ENCODE measurements at regions not wholly inside any gene's neighbourhood (a gene's known extent, or its start where the extent isn't known, plus 50 kb on each side); places are given as distances from the start of the nearest gene placed in this dataset.

DNA sequence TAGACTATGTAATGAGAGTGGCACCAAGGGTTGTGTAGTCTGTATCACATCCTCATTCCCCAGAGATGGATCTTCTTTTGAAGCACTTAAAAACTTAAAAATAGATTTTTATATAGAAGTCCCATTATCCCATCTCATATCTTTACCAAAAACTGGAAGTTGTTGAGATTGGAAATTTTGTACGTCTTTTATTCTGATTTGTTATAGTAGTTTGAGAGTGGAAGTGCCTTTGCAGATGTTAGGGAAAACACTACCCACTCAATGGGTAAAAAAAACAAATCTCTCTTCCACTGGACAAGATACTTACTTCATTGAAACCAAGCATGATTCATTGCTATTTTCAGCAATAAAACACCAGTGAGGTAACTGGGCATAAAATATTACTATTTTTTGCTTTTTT, 184.4 kb downstream of the MACC1 start:
- Histone ChIP-seq H4K20me1 (ENCODE audit: insufficient read depth, low read length) (no peaks in the 10 kb centered on the region), H2AFZ (ENCODE audit: low read depth, low read length) (no peak overlapping the region), H3K9me3 (ENCODE audit: insufficient read depth, low read depth, low read length) (no peaks in the 10 kb centered on the region), H3K4me3 (ENCODE audit: insufficient read depth, low read depth, low read length) (no peak overlapping the region), H3K27ac (ENCODE audit: low read depth, low read length) (peak overlapping the region; percentile 33), H3K36me3 (ENCODE audit: insufficient read depth, low read length) (no peaks in the 10 kb centered on the region), H3K9ac (ENCODE audit: low read length) (no peak overlapping the region), H3K27me3 (ENCODE audit: insufficient read depth, low read length) (no peaks in the 10 kb centered on the region), H3K4me2 (ENCODE audit: low read length) (no peak overlapping the region), H3K79me2 (ENCODE audit: insufficient read depth, low read length) (no peaks in the 10 kb centered on the region), H3K4me1 (ENCODE audit: insufficient read depth, low read length) (peaks cover 10% of the 10 kb centered on the region)
- DNase-seq (ENCODE audit: low read depth): no peak
- no peaks in the 10 kb centered on the region for H3K9me3 Mint-ChIP-seq (ENCODE audit: unreplicated experiment)
- H3K36me3 Mint-ChIP-seq (ENCODE audit: low read depth, unreplicated experiment): no peaks in the 10 kb centered on the region
- H3K4me3 Mint-ChIP-seq (ENCODE audit: unreplicated experiment): no peak overlapping the region
- no peak for TF ChIP-seq EZH2 (IDR thresholded peaks at IDR 0.05; ENCODE audit: insufficient read depth, low read length)
- TF ChIP-seq, protein P1, sequence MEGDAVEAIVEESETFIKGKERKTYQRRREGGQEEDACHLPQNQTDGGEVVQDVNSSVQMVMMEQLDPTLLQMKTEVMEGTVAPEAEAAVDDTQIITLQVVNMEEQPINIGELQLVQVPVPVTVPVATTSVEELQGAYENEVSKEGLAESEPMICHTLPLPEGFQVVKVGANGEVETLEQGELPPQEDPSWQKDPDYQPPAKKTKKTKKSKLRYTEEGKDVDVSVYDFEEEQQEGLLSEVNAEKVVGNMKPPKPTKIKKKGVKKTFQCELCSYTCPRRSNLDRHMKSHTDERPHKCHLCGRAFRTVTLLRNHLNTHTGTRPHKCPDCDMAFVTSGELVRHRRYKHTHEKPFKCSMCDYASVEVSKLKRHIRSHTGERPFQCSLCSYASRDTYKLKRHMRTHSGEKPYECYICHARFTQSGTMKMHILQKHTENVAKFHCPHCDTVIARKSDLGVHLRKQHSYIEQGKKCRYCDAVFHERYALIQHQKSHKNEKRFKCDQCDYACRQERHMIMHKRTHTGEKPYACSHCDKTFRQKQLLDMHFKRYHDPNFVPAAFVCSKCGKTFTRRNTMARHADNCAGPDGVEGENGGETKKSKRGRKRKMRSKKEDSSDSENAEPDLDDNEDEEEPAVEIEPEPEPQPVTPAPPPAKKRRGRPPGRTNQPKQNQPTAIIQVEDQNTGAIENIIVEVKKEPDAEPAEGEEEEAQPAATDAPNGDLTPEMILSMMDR (IDR thresholded peaks at IDR 0.05; ENCODE audit: insufficient read depth, low read depth, low read length): no peak
- no peak overlapping the region for H3K27ac Mint-ChIP-seq (ENCODE audit: unreplicated experiment)
- H3K4me1 Mint-ChIP-seq (ENCODE audit: low read depth, unreplicated experiment): peaks cover 12% of the 10 kb centered on the region
- H3K27me3 Mint-ChIP-seq (ENCODE audit: low read depth, unreplicated experiment): no peaks in the 10 kb centered on the region
- no peak for FAIRE-seq

- no peak for TF ChIP-seq EZH2 (IDR thresholded peaks at IDR 0.05; ENCODE audit: insufficient read depth, low read length)
- TF ChIP-seq, protein P1 (IDR thresholded peaks at IDR 0.05; ENCODE audit: insufficient read depth, low read depth, low read length): no peak
- Mint-ChIP-seq H3K9me3 (ENCODE audit: unreplicated experiment) (peaks cover 2% of the 10 kb centered on the region), H3K4me1 (ENCODE audit: low read depth, unreplicated experiment) (peaks cover 12% of the 10 kb centered on the region), H3K27ac (ENCODE audit: unreplicated experiment) (no peak overlapping the region), H3K36me3 (ENCODE audit: low read depth, unreplicated experiment) (no peaks in the 10 kb centered on the region), H3K4me3 (ENCODE audit: unreplicated experiment) (no peak overlapping the region), H3K27me3 (ENCODE audit: low read depth, unreplicated experiment) (no peaks in the 10 kb centered on the region)
- no peak overlapping the region for H2AFZ ChIP-seq (ENCODE audit: low read depth, low read length)
- no peaks in the 10 kb centered on the region for H3K79me2 ChIP-seq (ENCODE audit: insufficient read depth, low read length)
- H3K27ac ChIP-seq (ENCODE audit: low read depth, low read length): peak overlapping the region; percentile 11
- H3K9me3 ChIP-seq (ENCODE audit: insufficient read depth, low read depth, low read length): no peaks in the 10 kb centered on the region
- peaks cover 10% of the 10 kb centered on the region for H3K4me1 ChIP-seq (ENCODE audit: insufficient read depth, low read length)
- peak; percentile 85 for DNase-seq (ENCODE audit: low read depth)
- FAIRE-seq: peak; percentile 47
- peak overlapping the region; percentile 32 for H3K4me2 ChIP-seq (ENCODE audit: low read length)
- no peaks in the 10 kb centered on the region for H4K20me1 ChIP-seq (ENCODE audit: insufficient read depth, low read length)
- no peaks in the 10 kb centered on the region for H3K27me3 ChIP-seq (ENCODE audit: insufficient read depth, low read length)
- no peak overlapping the region for H3K4me3 ChIP-seq (ENCODE audit: insufficient read depth, low read depth, low read length)
- H3K9ac ChIP-seq (ENCODE audit: low read length): peak overlapping the region; percentile 38
- H3K36me3 ChIP-seq (ENCODE audit: insufficient read depth, low read length): no peaks in the 10 kb centered on the region
Measured at GRCh38 chr7:20030915-20031362, 186.2 kb downstream of the MACC1 start.

DNA sequence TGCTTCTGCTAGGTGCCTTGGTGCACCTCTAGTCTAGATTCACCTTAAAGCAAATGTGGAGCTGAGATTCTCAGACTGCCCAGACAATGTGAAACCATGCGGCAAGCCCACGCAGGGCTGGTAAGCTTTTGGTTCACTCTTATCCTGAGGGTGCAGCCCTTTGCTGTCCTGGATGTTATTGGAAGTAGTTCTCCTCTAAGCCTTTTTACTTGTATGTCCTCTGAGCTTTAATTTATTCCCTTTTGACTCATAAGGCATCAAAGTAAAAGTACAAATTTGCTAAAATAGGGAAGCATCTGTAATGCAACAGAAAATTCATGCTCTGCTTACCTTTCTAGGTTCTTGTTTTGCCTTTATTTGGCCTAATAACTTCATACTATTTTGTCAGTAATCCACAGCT, 186.8 kb downstream of the MACC1 start:
- H2AFZ ChIP-seq (ENCODE audit: low read depth, low read length): no peak overlapping the region
- no peaks in the 10 kb centered on the region for H3K79me2 ChIP-seq (ENCODE audit: insufficient read depth, low read length)
- no peaks in the 10 kb centered on the region for H3K9me3 ChIP-seq (ENCODE audit: insufficient read depth, low read depth, low read length)
- no peaks in the 10 kb centered on the region for H3K27me3 Mint-ChIP-seq (ENCODE audit: low read depth, unreplicated experiment)
- H3K4me2 ChIP-seq (ENCODE audit: low read length): peak overlapping the region; percentile 32
- peak overlapping the region; percentile 38 for H3K9ac ChIP-seq (ENCODE audit: low read length)
- no peaks in the 10 kb centered on the region for H4K20me1 ChIP-seq (ENCODE audit: insufficient read depth, low read length)
- H3K4me3 ChIP-seq (ENCODE audit: insufficient read depth, low read depth, low read length): no peak overlapping the region
- no peaks in the 10 kb centered on the region for H3K36me3 Mint-ChIP-seq (ENCODE audit: low read depth, unreplicated experiment)
- DNase-seq (ENCODE audit: low read depth) (no peak), FAIRE-seq (no peak)
- peaks cover 10% of the 10 kb centered on the region for H3K4me1 ChIP-seq (ENCODE audit: insufficient read depth, low read length)
- H3K27me3 ChIP-seq (ENCODE audit: insufficient read depth, low read length): no peaks in the 10 kb centered on the region
- TF ChIP-seq, protein P1 (IDR thresholded peaks at IDR 0.05; ENCODE audit: insufficient read depth, low read depth, low read length): no peak
- no peak for TF ChIP-seq EZH2 (IDR thresholded peaks at IDR 0.05; ENCODE audit: insufficient read depth, low read length)
- no peak overlapping the region for H3K4me3 Mint-ChIP-seq (ENCODE audit: unreplicated experiment)
- H3K36me3 ChIP-seq (ENCODE audit: insufficient read depth, low read length): no peaks in the 10 kb centered on the region
- peaks cover 12% of the 10 kb centered on the region for H3K4me1 Mint-ChIP-seq (ENCODE audit: low read depth, unreplicated experiment)
- H3K9me3 Mint-ChIP-seq (ENCODE audit: unreplicated experiment): peaks cover 2% of the 10 kb centered on the region
- H3K27ac Mint-ChIP-seq (ENCODE audit: unreplicated experiment): no peak overlapping the region
- peak overlapping the region; percentile 11 for H3K27ac ChIP-seq (ENCODE audit: low read depth, low read length)

Data from astrocyte (in vitro differentiated cells and primary cell).